ENCODE measurements at regions not wholly inside any gene's neighbourhood (a gene's known extent, or its start where the extent isn't known, plus 50 kb on each side); places are given as distances from the start of the nearest gene placed in this dataset.

- DNase-seq (ENCODE audit: low read depth), result no peak
- H3K4me3 ChIP-seq (ENCODE audit: low read depth, low read length), result no peak overlapping the region
- no peak for TF ChIP-seq CTCF (IDR thresholded peaks at IDR 0.05; ENCODE audit: insufficient read depth, low read length)
Observed at GRCh38 chr2:204023088-204023487, 86.5 kb downstream of the ICOS start.

- peak; percentile 64 for TF ChIP-seq CTCF (IDR thresholded peaks at IDR 0.05; ENCODE audit: insufficient read depth, low read length)
- DNase-seq (ENCODE audit: low read depth), result peak; percentile 34
- H3K4me3 ChIP-seq (ENCODE audit: low read depth, low read length), result no peak overlapping the region
Observed at GRCh38 chr2:204024503-204024902, 87.9 kb downstream of the ICOS start.

GRCh38 chr2:204024906-204025475 lies 88.4 kb downstream of the ICOS start:
- no peak for TF ChIP-seq CTCF (IDR thresholded peaks at IDR 0.05; ENCODE audit: insufficient read depth, low read length)
- no peak for DNase-seq (ENCODE audit: low read depth)

GRCh38 chr2:204026294-204026693 lies 89.7 kb downstream of the ICOS start:
- DNase-seq (ENCODE audit: low read depth), result no peak
- peak; percentile 6 for TF ChIP-seq CTCF (IDR thresholded peaks at IDR 0.05; ENCODE audit: insufficient read depth, low read length)
- H3K4me3 ChIP-seq (ENCODE audit: low read depth, low read length), result no peak overlapping the region

More at GRCh38 chr2:204024906-204025475, 88.4 kb downstream of the ICOS start:
- no peak overlapping the region for H3K4me3 ChIP-seq (ENCODE audit: low read depth, low read length)

GRCh38 chr2:204027091-204027490 lies 90.5 kb downstream of the ICOS start:
- DNase-seq (ENCODE audit: low read depth), result no peak
- no peak overlapping the region for H3K4me3 ChIP-seq (ENCODE audit: low read depth, low read length)
- TF ChIP-seq CTCF (IDR thresholded peaks at IDR 0.05; ENCODE audit: insufficient read depth, low read length), result no peak

- TF ChIP-seq CTCF (IDR thresholded peaks at IDR 0.05; ENCODE audit: insufficient read depth, low read length), result no peak
- no peak for DNase-seq (ENCODE audit: low read depth)
- H3K4me3 ChIP-seq (ENCODE audit: low read depth, low read length), result no peak overlapping the region
Observed at GRCh38 chr2:204030322-204030721, 93.8 kb downstream of the ICOS start.

GRCh38 chr2:204031056-204031455 lies 94.5 kb downstream of the ICOS start:
- no peak overlapping the region for H3K4me3 ChIP-seq (ENCODE audit: low read depth, low read length)
- no peak for DNase-seq (ENCODE audit: low read depth)
- TF ChIP-seq CTCF (IDR thresholded peaks at IDR 0.05; ENCODE audit: insufficient read depth, low read length), result no peak

Measured in fibroblast of the aortic adventitia (primary cell).